ENCODE measurements at regions not wholly inside any gene's neighbourhood (a gene's known extent, or its start where the extent isn't known, plus 50 kb on each side); places are given as distances from the start of the nearest gene placed in this dataset.

DNA sequence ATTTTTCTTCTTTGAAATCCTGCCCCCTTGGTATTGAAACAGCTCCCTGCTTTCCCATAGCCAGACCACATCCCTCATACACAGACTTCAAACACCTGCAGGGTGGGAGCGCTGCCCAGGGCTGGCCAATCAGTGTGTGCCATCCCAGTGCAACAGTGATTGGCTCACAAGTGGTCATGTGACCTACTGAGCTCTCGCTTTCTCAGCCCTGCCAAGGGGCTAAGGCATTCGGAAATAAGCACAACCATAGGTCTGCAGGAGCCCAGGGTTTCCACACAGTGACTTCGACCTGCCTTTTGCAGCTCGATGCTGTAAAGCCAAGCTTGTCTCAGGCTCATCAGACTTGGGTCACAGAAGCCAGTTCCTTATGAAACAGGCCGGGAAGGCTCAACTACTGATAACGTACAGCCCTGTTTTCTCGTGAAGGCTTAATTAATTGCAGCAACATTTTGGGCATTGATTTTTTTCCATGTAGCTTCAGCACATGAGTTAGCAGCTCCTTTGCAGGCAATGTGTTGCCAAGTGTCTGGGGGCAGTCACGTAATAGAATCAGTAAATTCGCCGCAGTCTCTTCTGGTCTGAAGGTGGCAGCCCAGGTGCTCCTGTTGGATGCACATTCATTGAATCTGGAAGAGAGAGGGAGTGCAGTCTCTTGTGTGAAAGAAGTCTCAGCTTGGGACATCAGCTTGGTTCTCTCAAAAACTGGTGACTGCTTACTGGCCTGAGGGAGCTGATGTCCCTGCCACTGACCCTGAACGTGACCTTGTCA is 1091.8 kb downstream of the AACS start:
- H3K4me1 ChIP-seq (ENCODE audit: control insufficient read depth, insufficient read depth, low read length) = no peaks in the 10 kb centered on the region
- DNase-seq (no peak), ATAC-seq (no peak)
- H3K36me3 Mint-ChIP-seq = no peaks in the 10 kb centered on the region
- no peaks in the 10 kb centered on the region for H3K9me3 ChIP-seq (ENCODE audit: control insufficient read depth, insufficient read depth, low read length)
- H3K27ac Mint-ChIP-seq = no peak overlapping the region
- intact Hi-C loops (cut with micrococcal nuclease) = no loop called here
- H3K4me3 ChIP-seq (ENCODE audit: low read length) = no peak overlapping the region
- no peaks in the 10 kb centered on the region for H3K4me1 Mint-ChIP-seq
- no peak overlapping the region for H3K27ac ChIP-seq (ENCODE audit: low read length)
- H3K36me3 ChIP-seq (ENCODE audit: control insufficient read depth, insufficient read depth, low read length) = no peaks in the 10 kb centered on the region
- no peaks in the 10 kb centered on the region for H3K27me3 Mint-ChIP-seq (ENCODE audit: low read depth in 2 of 2)
- TF ChIP-seq, protein P1, sequence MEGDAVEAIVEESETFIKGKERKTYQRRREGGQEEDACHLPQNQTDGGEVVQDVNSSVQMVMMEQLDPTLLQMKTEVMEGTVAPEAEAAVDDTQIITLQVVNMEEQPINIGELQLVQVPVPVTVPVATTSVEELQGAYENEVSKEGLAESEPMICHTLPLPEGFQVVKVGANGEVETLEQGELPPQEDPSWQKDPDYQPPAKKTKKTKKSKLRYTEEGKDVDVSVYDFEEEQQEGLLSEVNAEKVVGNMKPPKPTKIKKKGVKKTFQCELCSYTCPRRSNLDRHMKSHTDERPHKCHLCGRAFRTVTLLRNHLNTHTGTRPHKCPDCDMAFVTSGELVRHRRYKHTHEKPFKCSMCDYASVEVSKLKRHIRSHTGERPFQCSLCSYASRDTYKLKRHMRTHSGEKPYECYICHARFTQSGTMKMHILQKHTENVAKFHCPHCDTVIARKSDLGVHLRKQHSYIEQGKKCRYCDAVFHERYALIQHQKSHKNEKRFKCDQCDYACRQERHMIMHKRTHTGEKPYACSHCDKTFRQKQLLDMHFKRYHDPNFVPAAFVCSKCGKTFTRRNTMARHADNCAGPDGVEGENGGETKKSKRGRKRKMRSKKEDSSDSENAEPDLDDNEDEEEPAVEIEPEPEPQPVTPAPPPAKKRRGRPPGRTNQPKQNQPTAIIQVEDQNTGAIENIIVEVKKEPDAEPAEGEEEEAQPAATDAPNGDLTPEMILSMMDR (IDR thresholded peaks at IDR 0.05) = no peak
- H3K9me3 Mint-ChIP-seq = peaks cover 4% of the 10 kb centered on the region in 2 donors
- 86% methylated on average over 12 of the region's 12 CpGs for WGBS (ENCODE audit: insufficient coverage)
- no peak overlapping the region for H3K4me3 Mint-ChIP-seq
- H3K27me3 ChIP-seq (ENCODE audit: control insufficient read depth, insufficient read depth, low read length) = no peaks in the 10 kb centered on the region

DNA sequence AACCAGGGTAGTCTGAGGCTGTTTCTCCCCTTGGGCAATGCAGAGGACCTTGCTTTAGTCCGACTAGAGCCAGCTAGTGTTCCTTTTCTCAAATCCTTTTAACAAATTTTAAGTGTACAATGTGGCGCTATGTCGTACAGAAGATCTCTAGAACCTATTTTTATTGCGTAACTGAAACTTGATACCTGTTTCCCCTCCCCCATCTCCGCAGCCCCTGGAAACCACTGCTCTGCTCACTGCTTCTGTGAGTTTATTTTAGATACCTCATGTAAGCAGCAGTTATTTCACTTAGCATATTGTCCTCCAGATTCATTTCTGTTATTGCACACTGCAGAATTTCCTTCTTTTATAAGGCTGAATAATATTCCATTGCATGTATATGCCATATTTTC is 1092.3 kb downstream of the AACS start:
- DNase-seq = no peak
- H3K4me1 Mint-ChIP-seq = no peaks in the 10 kb centered on the region
- Histone ChIP-seq H3K27me3 (ENCODE audit: control insufficient read depth, insufficient read depth, low read length) (no peaks in the 10 kb centered on the region), H3K27ac (ENCODE audit: low read length) (no peak overlapping the region), H3K9me3 (ENCODE audit: control insufficient read depth, insufficient read depth, low read length) (no peaks in the 10 kb centered on the region), H3K4me1 (ENCODE audit: control insufficient read depth, insufficient read depth, low read length) (no peaks in the 10 kb centered on the region), H3K4me3 (ENCODE audit: low read length) (no peak overlapping the region), H3K36me3 (ENCODE audit: control insufficient read depth, insufficient read depth, low read length) (no peaks in the 10 kb centered on the region)
- no peak overlapping the region for H3K4me3 Mint-ChIP-seq
- WGBS (ENCODE audit: insufficient coverage) = 93% methylated on average over 5 of the region's 5 CpGs
- no peak for ATAC-seq
- H3K27me3 Mint-ChIP-seq (ENCODE audit: low read depth in 2 of 2) = no peaks in the 10 kb centered on the region
- intact Hi-C loops (cut with micrococcal nuclease) = no loop called here
- no peak overlapping the region for H3K27ac Mint-ChIP-seq
- no peaks in the 10 kb centered on the region for H3K36me3 Mint-ChIP-seq
- TF ChIP-seq, protein P1 (IDR thresholded peaks at IDR 0.05) = no peak
- H3K9me3 Mint-ChIP-seq = peaks cover 4 to 8% of the 10 kb centered on the region in 2 donors

DNA sequence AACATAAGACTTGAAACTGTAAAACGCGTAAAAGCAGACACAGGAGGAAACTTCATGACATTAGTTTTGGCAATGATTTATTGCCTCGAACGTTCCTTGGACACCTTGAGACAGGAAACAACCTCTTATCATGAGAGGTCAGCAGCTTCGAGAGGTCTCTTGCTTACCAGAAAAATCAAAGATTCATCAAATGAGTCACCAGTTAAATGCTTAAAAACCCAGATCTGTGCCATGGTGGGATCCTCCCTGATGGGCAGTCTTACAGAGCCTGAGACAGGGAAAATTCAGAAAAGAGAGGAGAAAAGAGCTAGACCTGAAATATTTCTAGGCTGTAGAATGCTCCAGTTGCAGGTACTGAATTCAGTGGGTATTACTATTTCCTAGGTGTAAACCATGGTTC is 1093.9 kb downstream of the AACS start:
- DNase-seq (no peak), ATAC-seq (no peak)
- no peak overlapping the region for H3K27ac Mint-ChIP-seq
- H3K4me3 Mint-ChIP-seq = no peak overlapping the region
- WGBS (ENCODE audit: insufficient coverage) = 54% methylated on average over 5 of the region's 5 CpGs
- no peaks in the 10 kb centered on the region for H3K36me3 ChIP-seq (ENCODE audit: control insufficient read depth, insufficient read depth, low read length)
- intact Hi-C loops (cut with micrococcal nuclease) = no loop called here
- no peak overlapping the region for H3K4me3 ChIP-seq (ENCODE audit: low read length)
- no peaks in the 10 kb centered on the region for H3K4me1 Mint-ChIP-seq
- no peaks in the 10 kb centered on the region for H3K9me3 ChIP-seq (ENCODE audit: control insufficient read depth, insufficient read depth, low read length)
- no peaks in the 10 kb centered on the region for H3K27me3 Mint-ChIP-seq (ENCODE audit: low read depth in 2 of 2)
- TF ChIP-seq, protein P1 (IDR thresholded peaks at IDR 0.05) = no peak
- H3K4me1 ChIP-seq (ENCODE audit: control insufficient read depth, insufficient read depth, low read length) = no peaks in the 10 kb centered on the region
- H3K27ac ChIP-seq (ENCODE audit: low read length) = no peak overlapping the region
- H3K9me3 Mint-ChIP-seq = peaks cover 4 to 10% of the 10 kb centered on the region in 2 donors
- no peaks in the 10 kb centered on the region for H3K36me3 Mint-ChIP-seq
- no peaks in the 10 kb centered on the region for H3K27me3 ChIP-seq (ENCODE audit: control insufficient read depth, insufficient read depth, low read length)

DNA sequence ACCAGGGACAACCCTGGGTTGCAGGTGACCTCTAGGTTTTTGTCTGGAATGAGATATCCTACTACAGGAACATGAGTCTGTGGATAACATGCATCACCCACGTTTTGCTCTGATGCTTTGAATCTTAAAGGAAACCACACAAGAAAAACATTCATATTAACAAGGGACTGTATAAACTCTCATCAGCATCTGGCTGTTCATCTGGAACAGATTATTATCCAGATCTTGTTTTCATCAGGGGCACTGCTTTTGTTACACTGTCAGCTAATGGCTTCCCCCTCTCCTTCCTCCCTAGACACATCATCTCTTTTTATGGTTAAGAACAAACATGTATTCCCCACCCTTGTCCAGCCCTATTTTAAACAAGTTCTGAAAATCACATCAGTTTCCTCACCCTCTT is 1095.7 kb downstream of the AACS start:
- Mint-ChIP-seq H3K36me3 (no peaks in the 10 kb centered on the region), H3K4me1 (no peaks in the 10 kb centered on the region)
- no peak for ATAC-seq

More for the DNA sequence above, 1095.7 kb downstream of the AACS start:
- no peak overlapping the region for H3K4me3 ChIP-seq (ENCODE audit: low read length)
- no peaks in the 10 kb centered on the region for H3K27me3 ChIP-seq (ENCODE audit: control insufficient read depth, insufficient read depth, low read length)
- WGBS (ENCODE audit: insufficient coverage) = 33% methylated on average over 1 of the region's 1 CpG
- peaks cover 9 to 16% of the 10 kb centered on the region in 2 donors for H3K9me3 Mint-ChIP-seq
- no peak overlapping the region for H3K27ac ChIP-seq (ENCODE audit: low read length)
- TF ChIP-seq, protein P1 (IDR thresholded peaks at IDR 0.05) = no peak
- H3K27ac Mint-ChIP-seq = no peak overlapping the region
- H3K9me3 ChIP-seq (ENCODE audit: control insufficient read depth, insufficient read depth, low read length) = no peaks in the 10 kb centered on the region
- intact Hi-C loops (cut with micrococcal nuclease) = no loop called here
- no peak overlapping the region for H3K4me3 Mint-ChIP-seq
- H3K4me1 ChIP-seq (ENCODE audit: control insufficient read depth, insufficient read depth, low read length) = no peaks in the 10 kb centered on the region
- no peaks in the 10 kb centered on the region for H3K36me3 ChIP-seq (ENCODE audit: control insufficient read depth, insufficient read depth, low read length)
- no peak for DNase-seq
- H3K27me3 Mint-ChIP-seq (ENCODE audit: low read depth in 2 of 2) = no peaks in the 10 kb centered on the region

Measured in natural killer cell (primary cell).